Bronchial epithelial cell (primary cell): ENCODE measurements at regions not wholly inside any gene's neighbourhood (a gene's known extent, or its start where the extent isn't known, plus 50 kb on each side); places are given as distances from the start of the nearest gene placed in this dataset.

Experiments used
- DNase-seq: peaks from one replicate; pipeline ENCODE4 v3.0.0-alpha.2; 2010; ENCODE audit warnings: low read depth
- FAIRE-seq: peaks from 2 replicates; lab custom pipeline; 2011; peaks lifted over from hg19 to GRCh38; lab: Jason Lieb, UNC
- H3K27me3 ChIP-seq: 2 replicates; pipeline ENCODE4 v1.5.1; 2011; ENCODE audit warnings: low read length; ENCODE audit not compliant: control insufficient read depth, insufficient read depth
- H3K36me3 ChIP-seq: 2 replicates; pipeline ENCODE4 v1.5.1; 2011; ENCODE audit warnings: low read length; ENCODE audit not compliant: control insufficient read depth, insufficient read depth
- H3K4me3 ChIP-seq: 2 replicates; pipeline ENCODE4 v1.5.1; 2011; ENCODE audit warnings: mild to moderate bottlenecking, low read depth, low read length, control low read depth
- CTCF ChIP-seq: IDR thresholded peaks from 2 replicates; pipeline ENCODE4 v1.5.1; 2011; ENCODE audit warnings: mild to moderate bottlenecking, moderate library complexity, low read length, control low read depth, inconsistent platforms; ENCODE audit not compliant: insufficient read depth, severe bottlenecking

DNA sequence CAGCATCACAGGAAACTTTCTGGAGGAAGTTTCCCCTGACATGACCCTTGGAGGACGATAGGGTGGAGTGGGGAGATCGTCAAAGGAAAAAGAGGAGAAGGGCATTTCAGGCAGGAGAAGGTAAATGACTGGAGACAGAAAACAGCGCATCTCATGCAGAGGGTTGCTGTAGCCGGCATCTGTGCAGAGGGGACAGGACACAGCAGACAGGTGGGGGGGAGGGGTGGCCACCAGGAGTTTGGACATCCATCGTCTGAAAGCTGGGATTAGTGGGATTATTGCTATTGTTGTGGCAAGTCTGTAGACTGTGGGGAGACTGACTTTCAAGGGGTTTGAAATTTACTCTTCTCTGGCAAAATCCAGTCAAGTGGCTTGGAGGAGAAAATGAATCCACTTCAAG is 463.9 kb downstream of the OMA1 start:
- no peak for FAIRE-seq
- H3K36me3 ChIP-seq: no peaks in the 10 kb centered on the region
- H3K27me3 ChIP-seq: no peaks in the 10 kb centered on the region
- DNase-seq: no peak
- no peak for TF ChIP-seq CTCF
- H3K4me3 ChIP-seq: no peak overlapping the region

DNA sequence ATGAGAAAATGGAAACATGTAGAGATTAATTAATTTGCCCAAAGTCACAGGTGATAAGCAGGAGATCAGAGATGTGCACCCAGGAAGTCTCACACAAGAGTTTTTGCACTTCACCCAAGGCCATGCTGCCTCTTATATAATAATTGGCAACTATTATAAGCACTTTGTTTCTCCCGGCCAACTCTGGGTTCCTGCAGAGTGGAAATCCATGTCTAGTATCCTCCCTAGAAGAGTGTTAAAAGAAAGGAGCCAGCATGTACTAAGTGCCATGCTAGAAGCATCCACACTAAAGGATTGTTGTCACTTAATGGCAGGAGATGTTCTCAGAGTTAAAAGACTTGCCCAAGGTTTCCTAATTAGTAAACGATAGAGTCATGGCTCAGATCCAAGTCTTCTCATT is 470.3 kb downstream of the OMA1 start:
- H3K27me3 ChIP-seq: no peaks in the 10 kb centered on the region
- no peak for TF ChIP-seq CTCF
- no peak for DNase-seq
- no peak for FAIRE-seq
- no peaks in the 10 kb centered on the region for H3K36me3 ChIP-seq
- no peak overlapping the region for H3K4me3 ChIP-seq

DNA sequence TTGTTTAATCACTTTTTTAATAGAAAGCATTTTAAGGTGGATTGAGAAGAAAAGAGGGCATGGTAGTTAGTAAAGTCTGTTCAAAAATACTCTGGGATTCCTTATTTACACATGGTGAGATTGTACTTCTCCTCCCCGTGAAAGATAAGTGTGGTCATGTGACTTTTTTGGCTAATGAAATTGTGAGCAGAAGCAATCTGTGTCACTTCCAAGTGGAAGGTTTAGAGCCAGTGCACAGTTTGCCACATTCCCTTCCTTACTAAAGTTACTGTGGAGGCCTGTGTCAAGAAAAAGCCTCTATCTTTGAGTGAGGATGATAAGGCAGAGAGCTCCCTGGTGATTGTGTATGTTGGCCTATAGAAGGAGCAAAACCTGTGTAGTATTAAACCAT is 471.3 kb downstream of the OMA1 start:
- FAIRE-seq (no peak), DNase-seq (no peak)
- Histone ChIP-seq H3K27me3 (no peaks in the 10 kb centered on the region), H3K36me3 (no peaks in the 10 kb centered on the region), H3K4me3 (no peak overlapping the region)
- TF ChIP-seq CTCF: no peak

- H3K27me3 ChIP-seq: no peaks in the 10 kb centered on the region
- DNase-seq (no peak), FAIRE-seq (no peak)
- no peak for TF ChIP-seq CTCF
- H3K4me3 ChIP-seq: no peak overlapping the region
- no peaks in the 10 kb centered on the region for H3K36me3 ChIP-seq
Observed at GRCh38 chr1:58072450-58072849, 474.1 kb downstream of the OMA1 start.

DNA sequence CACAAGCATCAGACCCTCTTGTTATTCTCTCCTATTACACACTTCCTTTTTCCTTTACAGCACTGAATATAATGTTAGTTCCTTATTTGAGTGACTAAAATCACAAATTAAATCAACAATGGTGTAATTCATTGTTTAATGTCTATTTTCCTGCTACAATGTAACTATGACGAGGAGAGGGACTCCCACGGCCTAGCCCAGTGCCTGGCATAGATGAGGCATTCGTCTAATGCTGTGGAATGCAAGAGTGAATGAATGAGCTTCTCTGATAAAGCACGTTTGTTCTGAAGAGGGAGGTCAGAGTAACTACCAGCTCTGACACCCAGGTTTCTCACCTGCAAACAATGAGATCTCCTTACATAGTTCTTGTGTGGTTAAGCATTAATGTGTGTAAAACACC is 479.4 kb downstream of the OMA1 start:
- FAIRE-seq (no peak), DNase-seq (no peak)
- Histone ChIP-seq H3K4me3 (no peak overlapping the region), H3K27me3 (no peaks in the 10 kb centered on the region), H3K36me3 (no peaks in the 10 kb centered on the region)
- no peak for TF ChIP-seq CTCF

- no peaks in the 10 kb centered on the region for H3K36me3 ChIP-seq
- DNase-seq (no peak), FAIRE-seq (peak; percentile 52)
- no peak for TF ChIP-seq CTCF
- H3K27me3 ChIP-seq: no peaks in the 10 kb centered on the region
- H3K4me3 ChIP-seq: no peak overlapping the region
Observed at GRCh38 chr1:58065520-58065919, 481.0 kb downstream of the OMA1 start.
